SK-N-SH (cell line): ENCODE measurements at regions not wholly inside any gene's neighbourhood (a gene's known extent, or its start where the extent isn't known, plus 50 kb on each side); places are given as distances from the start of the nearest gene placed in this dataset.
A peak's percentile ranks its signal among the peaks of the same experiment; 100 is the strongest.

ENCODE experiments used
- CTCF ChIA-PET: fragments of 300-600, 350-600 bp; formaldehyde crosslinking; extraction: SDS; loops from one replicate; lab custom pipeline; 2021; lab: Yijun Ruan, JAX
- POLR2A ChIA-PET: fragments of 350-600 bp; sonication (Branson Sonifier 250); formaldehyde crosslinking; extraction: SDS; loops from one replicate; lab custom pipeline; 2020; ENCODE audit warnings: antibody characterized with exemption, inconsistent platforms; lab: Yijun Ruan, JAX
- DNase-seq: peaks from one replicate; pipeline ENCODE4 v3.0.0; 2012
- H2AFZ ChIP-seq: fragments of 200-600 bp; sonication (generic); 2 replicates; pipeline ENCODE4 v1.8.1; 2016; ENCODE audit warnings: antibody characterized with exemption, mild to moderate bottlenecking, low read depth
- H3F3A ChIP-seq: fragments of 200-600 bp; sonication (generic); replicated peaks from 2 replicates; pipeline ENCODE3; 2016; ENCODE audit warnings: antibody characterized with exemption, mild to moderate bottlenecking; ENCODE audit not compliant: insufficient read depth
- H3K27ac ChIP-seq, 2 experiments: fragments of 200-500 bp in 1 of 2; fragments of 200-600 bp in 1 of 2; sonication (Bioruptor generic) in 1 of 2; sonication (generic), shearing (Covaris generic) in 1 of 2; 2 replicates each; pipeline versions ENCODE4 v1.5.1 to v1.6.1; 2014 to 2016; ENCODE audit warnings: low read depth in 2 of 2, inconsistent platforms in 1 of 2, low read length in 1 of 2, mild to moderate bottlenecking in 1 of 2, mixed read lengths in 1 of 2
- H3K27me3 ChIP-seq: fragments of 200-600 bp; sonication (generic), shearing (Covaris generic); 2 replicates; pipeline ENCODE4 v1.6.1; 2016; ENCODE audit warnings: mixed run types; ENCODE audit not compliant: insufficient read depth
- H3K36me3 ChIP-seq, 2 experiments: fragments of 200-500 bp in 1 of 2; fragments of 200-600 bp in 1 of 2; sonication (Bioruptor generic) in 1 of 2; sonication (generic) in 1 of 2; replicated peaks in 1 of 2; 2 replicates each; pipeline versions ENCODE3 to v1.5.1; 2014 to 2016; ENCODE audit warnings: low read length in 1 of 2, mild to moderate bottlenecking in 1 of 2; ENCODE audit not compliant: insufficient read depth in 2 of 2, control insufficient read depth in 1 of 2
- H3K4me1 ChIP-seq, 2 experiments: fragments of 200-500 bp in 1 of 2; fragments of 200-600 bp in 1 of 2; sonication (Bioruptor generic) in 1 of 2; sonication (generic), shearing (Covaris generic) in 1 of 2; 2 replicates each; pipeline versions ENCODE4 v1.5.1 to v1.6.1; 2014 to 2016; ENCODE audit warnings: low read depth in 1 of 2, low read length in 1 of 2, mixed run types in 1 of 2; ENCODE audit not compliant: insufficient read depth in 2 of 2, control insufficient read depth in 1 of 2
- H3K4me2 ChIP-seq: fragments of 200-600 bp; sonication (generic), shearing (Covaris generic); 2 replicates; pipeline ENCODE4 v1.6.1; 2017; ENCODE audit warnings: mixed run types
- H3K4me3 ChIP-seq, 2 experiments: fragments of 200-500 bp in 1 of 2; fragments of 200-600 bp in 1 of 2; sonication (Bioruptor generic) in 1 of 2; sonication (generic), shearing (Covaris generic) in 1 of 2; 2 replicates each; pipeline versions ENCODE4 v1.5.1 to v1.8.1; 2014 to 2016; ENCODE audit warnings: low read depth in 2 of 2, inconsistent platforms in 1 of 2, low read length in 1 of 2, mild to moderate bottlenecking in 1 of 2, mixed read lengths in 1 of 2, moderate library complexity in 1 of 2
- H3K79me2 ChIP-seq: fragments of 200-600 bp; sonication (generic); 2 replicates; pipeline ENCODE4 v1.8.1; 2017; ENCODE audit warnings: mild to moderate bottlenecking; ENCODE audit not compliant: insufficient read depth
- H3K9ac ChIP-seq: fragments of 200-600 bp; sonication (generic); 2 replicates; pipeline ENCODE4 v1.6.1; 2017; ENCODE audit warnings: mixed run types
- H3K9me2 ChIP-seq: fragments of 200-600 bp; sonication (generic); 2 replicates; pipeline ENCODE4 v1.6.1; 2017; ENCODE audit warnings: mixed run types
- H3K9me3 ChIP-seq: fragments of 200-600 bp; sonication (generic); 2 replicates; pipeline ENCODE4 v1.6.1; 2017; ENCODE audit warnings: mixed run types, mild to moderate bottlenecking, moderate library complexity
- H4K20me1 ChIP-seq: fragments of 200-600 bp; sonication (generic); 2 replicates; pipeline ENCODE4 v1.6.1; 2017; ENCODE audit warnings: mild to moderate bottlenecking, mixed run types; ENCODE audit not compliant: insufficient read depth
- EP300 ChIP-seq, 2 experiments: IDR thresholded peaks; 2 replicates each; pipeline versions ENCODE4 v1.4.0 to v1.6.1; 2012; ENCODE audit warnings: borderline replicate concordance in 1 of 2, low read depth in 1 of 2, low read length in 1 of 2
- FOSL2 ChIP-seq: IDR thresholded peaks from 2 replicates; pipeline ENCODE4 v1.4.0; 2012; ENCODE audit warnings: low read depth, mild to moderate bottlenecking, moderate library complexity, borderline replicate concordance
- MEF2A ChIP-seq: IDR thresholded peaks from 2 replicates; pipeline ENCODE4 v1.4.0; 2012; ENCODE audit warnings: low read depth, borderline replicate concordance
- MXI1 ChIP-seq: IDR thresholded peaks from 2 replicates; pipeline ENCODE4 v1.6.1; 2012; ENCODE audit warnings: mild to moderate bottlenecking, low read depth, low read length, improper control_type of control experiment
- NFIC ChIP-seq: IDR thresholded peaks from 2 replicates; pipeline ENCODE4 v1.4.0; 2012; ENCODE audit warnings: borderline replicate concordance
- RCOR1 ChIP-seq: fragments of 150-350 bp; IDR thresholded peaks from 2 replicates; pipeline ENCODE4 v1.6.1; 2017; ENCODE audit warnings: antibody characterized with exemption, low read length
- RFX5 ChIP-seq: IDR thresholded peaks from 2 replicates; pipeline ENCODE4 v1.6.1; 2012; ENCODE audit warnings: mild to moderate bottlenecking, improper control_type of control experiment, low read length
- SMC3 ChIP-seq: IDR thresholded peaks from 2 replicates; pipeline ENCODE4 v1.6.1; 2012; ENCODE audit warnings: low read depth, low read length, improper control_type of control experiment
- TCF12 ChIP-seq: IDR thresholded peaks from 2 replicates; pipeline ENCODE4 v1.4.0; 2012
- WGBS: methylation state at CpG from one replicate; pipeline ENCODE4 v1.1.6; 2017; ENCODE audit warnings: low lambda C conversion rate; 5-methylcytosine and 5-hydroxymethylcytosine counted together
- TF ChIP-seq, protein P1 (sequence below): IDR thresholded peaks from 2 replicates; pipeline ENCODE4 v1.4.0; 2012; ENCODE audit warnings: low read depth, borderline replicate concordance
- TF ChIP-seq, protein P2 (sequence below): IDR thresholded peaks from 2 replicates; pipeline ENCODE4; 2012
- TF ChIP-seq, protein P3 (sequence below): fragments of 150-350 bp; IDR thresholded peaks from 2 replicates; pipeline ENCODE4 v1.6.1; 2016; ENCODE audit warnings: mild to moderate bottlenecking, low read depth, low read length
- TF ChIP-seq, protein P4 (sequence below): fragments of 200-600 bp; sonication (generic); IDR thresholded peaks from 2 replicates; pipeline ENCODE4 v1.6.1; 2017; ENCODE audit warnings: antibody characterized with exemption, mild to moderate bottlenecking, moderate library complexity
- TF ChIP-seq, protein P5 (sequence below): fragments of 150-350 bp; IDR thresholded peaks from 2 replicates; pipeline ENCODE4 v1.6.1; 2017; ENCODE audit warnings: antibody characterized with exemption, low read length, low read depth, borderline replicate concordance

DNA sequence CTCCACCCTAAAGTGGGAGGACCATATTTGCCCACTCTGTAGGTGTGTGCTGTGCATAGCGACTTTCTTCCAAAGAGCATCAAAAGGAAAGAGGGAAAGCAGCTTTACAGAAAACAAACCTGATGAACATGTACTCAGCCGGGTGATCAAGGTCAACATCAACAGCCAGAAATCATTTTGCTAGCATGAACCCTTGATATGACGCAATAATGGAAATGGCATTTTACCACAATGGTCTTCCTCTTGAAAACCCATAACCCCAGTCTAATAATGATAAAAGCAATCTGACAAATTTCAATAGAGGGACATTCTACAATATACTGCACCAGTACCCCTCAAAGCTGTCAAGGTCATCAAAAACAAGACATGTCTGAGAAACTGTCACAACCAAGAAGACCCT, 350.2 kb downstream of the FBXO15 start:
- Histone ChIP-seq H3K9me3 (no peaks in the 10 kb centered on the region), H3F3A (peaks cover 5% of the 10 kb centered on the region), H3K4me2 (no peak overlapping the region), H3K4me3 (no peak overlapping the region), H3K9me2 (no peaks in the 10 kb centered on the region), H3K4me1 (no peaks in the 10 kb centered on the region; a peak in 1 of 4 replicates), H3K79me2 (no peaks in the 10 kb centered on the region), H2AFZ (no peak overlapping the region), H4K20me1 (no peaks in the 10 kb centered on the region), H3K27ac (no peak overlapping the region), H3K36me3 (no peaks in the 10 kb centered on the region), H3K9ac (no peak overlapping the region), H3K27me3 (peaks cover 4% of the 10 kb centered on the region; the same call in 1 of the 2 replicates)
- POLR2A ChIA-PET = no interaction called here
- DNase-seq = no peak
- CTCF ChIA-PET = no interaction called here
- TF ChIP-seq RCOR1 (no peak), EP300 (IDR thresholded peaks at IDR 0.05; ENCODE audit: borderline replicate concordance in 1 of 2, low read depth in 1 of 2, low read length in 1 of 2) (no peak), NFIC (no peak)
- TF ChIP-seq, protein P1, sequence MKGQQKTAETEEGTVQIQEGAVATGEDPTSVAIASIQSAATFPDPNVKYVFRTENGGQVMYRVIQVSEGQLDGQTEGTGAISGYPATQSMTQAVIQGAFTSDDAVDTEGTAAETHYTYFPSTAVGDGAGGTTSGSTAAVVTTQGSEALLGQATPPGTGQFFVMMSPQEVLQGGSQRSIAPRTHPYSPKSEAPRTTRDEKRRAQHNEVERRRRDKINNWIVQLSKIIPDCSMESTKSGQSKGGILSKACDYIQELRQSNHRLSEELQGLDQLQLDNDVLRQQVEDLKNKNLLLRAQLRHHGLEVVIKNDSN = no peak
- TF ChIP-seq, protein P2, sequence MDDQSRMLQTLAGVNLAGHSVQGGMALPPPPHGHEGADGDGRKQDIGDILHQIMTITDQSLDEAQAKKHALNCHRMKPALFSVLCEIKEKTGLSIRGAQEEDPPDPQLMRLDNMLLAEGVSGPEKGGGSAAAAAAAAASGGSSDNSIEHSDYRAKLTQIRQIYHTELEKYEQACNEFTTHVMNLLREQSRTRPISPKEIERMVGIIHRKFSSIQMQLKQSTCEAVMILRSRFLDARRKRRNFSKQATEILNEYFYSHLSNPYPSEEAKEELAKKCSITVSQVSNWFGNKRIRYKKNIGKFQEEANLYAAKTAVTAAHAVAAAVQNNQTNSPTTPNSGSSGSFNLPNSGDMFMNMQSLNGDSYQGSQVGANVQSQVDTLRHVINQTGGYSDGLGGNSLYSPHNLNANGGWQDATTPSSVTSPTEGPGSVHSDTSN = no peak
- TF ChIP-seq, protein P3, sequence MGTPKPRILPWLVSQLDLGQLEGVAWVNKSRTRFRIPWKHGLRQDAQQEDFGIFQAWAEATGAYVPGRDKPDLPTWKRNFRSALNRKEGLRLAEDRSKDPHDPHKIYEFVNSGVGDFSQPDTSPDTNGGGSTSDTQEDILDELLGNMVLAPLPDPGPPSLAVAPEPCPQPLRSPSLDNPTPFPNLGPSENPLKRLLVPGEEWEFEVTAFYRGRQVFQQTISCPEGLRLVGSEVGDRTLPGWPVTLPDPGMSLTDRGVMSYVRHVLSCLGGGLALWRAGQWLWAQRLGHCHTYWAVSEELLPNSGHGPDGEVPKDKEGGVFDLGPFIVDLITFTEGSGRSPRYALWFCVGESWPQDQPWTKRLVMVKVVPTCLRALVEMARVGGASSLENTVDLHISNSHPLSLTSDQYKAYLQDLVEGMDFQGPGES = no peak
- WGBS = 9% methylated on average over 3 of the region's 3 CpGs

DNA sequence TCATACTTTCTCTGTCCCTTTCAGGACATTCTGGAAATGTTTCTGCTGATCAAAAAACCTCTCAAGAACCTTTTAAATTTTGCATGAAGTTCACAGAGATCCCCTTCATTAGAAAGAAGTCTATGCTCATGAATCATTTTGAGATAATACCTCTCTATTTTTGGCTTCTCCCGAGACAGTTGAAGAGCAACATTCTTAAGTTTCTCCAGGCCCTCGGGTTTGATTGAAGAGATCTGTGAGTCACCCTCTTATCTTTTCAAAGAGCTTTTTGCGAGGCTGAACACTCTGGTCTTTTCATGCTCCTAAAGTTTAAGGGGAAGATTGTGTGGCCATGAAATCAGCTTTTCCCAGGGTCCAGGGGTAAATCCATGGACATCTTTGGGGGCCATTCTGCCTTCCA, 354.2 kb downstream of the FBXO15 start:
- Histone ChIP-seq H3K36me3 (no peaks in the 10 kb centered on the region), H3K79me2 (no peaks in the 10 kb centered on the region), H3K4me1 (no peaks in the 10 kb centered on the region; a peak in 1 of 4 replicates), H3K9me2 (no peaks in the 10 kb centered on the region), H3K9ac (no peak overlapping the region), H3F3A (peaks cover 5% of the 10 kb centered on the region), H3K4me2 (no peak overlapping the region), H3K27me3 (no peaks in the 10 kb centered on the region; the same call in 1 of the 2 replicates), H3K27ac (peak overlapping the region; percentile 33 to 43; a peak in 2 of 4 replicates), H2AFZ (peak overlapping the region; percentile 50; the same call in 1 of the 2 replicates), H4K20me1 (no peaks in the 10 kb centered on the region), H3K4me3 (no peak overlapping the region), H3K9me3 (no peaks in the 10 kb centered on the region)
- WGBS = 0% methylated on average over 3 of the region's 3 CpGs
- TF ChIP-seq MXI1 = no peak
- TF ChIP-seq, protein P1 = no peak
- no peak for TF ChIP-seq NFIC
- TF ChIP-seq FOSL2 = peak; percentile 7; the same call in 1 of the 2 replicates
- TF ChIP-seq, protein P4, sequence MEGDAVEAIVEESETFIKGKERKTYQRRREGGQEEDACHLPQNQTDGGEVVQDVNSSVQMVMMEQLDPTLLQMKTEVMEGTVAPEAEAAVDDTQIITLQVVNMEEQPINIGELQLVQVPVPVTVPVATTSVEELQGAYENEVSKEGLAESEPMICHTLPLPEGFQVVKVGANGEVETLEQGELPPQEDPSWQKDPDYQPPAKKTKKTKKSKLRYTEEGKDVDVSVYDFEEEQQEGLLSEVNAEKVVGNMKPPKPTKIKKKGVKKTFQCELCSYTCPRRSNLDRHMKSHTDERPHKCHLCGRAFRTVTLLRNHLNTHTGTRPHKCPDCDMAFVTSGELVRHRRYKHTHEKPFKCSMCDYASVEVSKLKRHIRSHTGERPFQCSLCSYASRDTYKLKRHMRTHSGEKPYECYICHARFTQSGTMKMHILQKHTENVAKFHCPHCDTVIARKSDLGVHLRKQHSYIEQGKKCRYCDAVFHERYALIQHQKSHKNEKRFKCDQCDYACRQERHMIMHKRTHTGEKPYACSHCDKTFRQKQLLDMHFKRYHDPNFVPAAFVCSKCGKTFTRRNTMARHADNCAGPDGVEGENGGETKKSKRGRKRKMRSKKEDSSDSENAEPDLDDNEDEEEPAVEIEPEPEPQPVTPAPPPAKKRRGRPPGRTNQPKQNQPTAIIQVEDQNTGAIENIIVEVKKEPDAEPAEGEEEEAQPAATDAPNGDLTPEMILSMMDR = no peak
- TF ChIP-seq, protein P5, sequence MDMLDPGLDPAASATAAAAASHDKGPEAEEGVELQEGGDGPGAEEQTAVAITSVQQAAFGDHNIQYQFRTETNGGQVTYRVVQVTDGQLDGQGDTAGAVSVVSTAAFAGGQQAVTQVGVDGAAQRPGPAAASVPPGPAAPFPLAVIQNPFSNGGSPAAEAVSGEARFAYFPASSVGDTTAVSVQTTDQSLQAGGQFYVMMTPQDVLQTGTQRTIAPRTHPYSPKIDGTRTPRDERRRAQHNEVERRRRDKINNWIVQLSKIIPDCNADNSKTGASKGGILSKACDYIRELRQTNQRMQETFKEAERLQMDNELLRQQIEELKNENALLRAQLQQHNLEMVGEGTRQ = no peak
- TF ChIP-seq MEF2A = no peak
- no peak for TF ChIP-seq EP300 (IDR thresholded peaks at IDR 0.05; ENCODE audit: borderline replicate concordance in 1 of 2, low read depth in 1 of 2, low read length in 1 of 2)
- TF ChIP-seq SMC3 = no peak
- TF ChIP-seq RFX5 = no peak
- TF ChIP-seq TCF12 = peak; percentile 41
- TF ChIP-seq, protein P2 = peak; percentile 46; the same call in 1 of the 2 replicates
- ChIA-PET CTCF (no interaction called here), POLR2A (no interaction called here)
- DNase-seq = no peak
